GM10266 (cell line): ENCODE measurements at regions not wholly inside any gene's neighbourhood (a gene's known extent, or its start where the extent isn't known, plus 50 kb on each side); places are given as distances from the start of the nearest gene placed in this dataset.
"Not testable (repeated sequence)": the region's sequence is repeated elsewhere in the genome, so short reads cannot be mapped to it uniquely, and the experiment has no call there.

Source experiments
- DNase-seq: peaks from one replicate; pipeline ENCODE4 v3.0.0; 2012; ENCODE audit errors: extremely low spot score
- CTCF ChIP-seq: IDR thresholded peaks from 2 replicates; pipeline ENCODE4 v1.5.1; 2012; ENCODE audit warnings: mild to moderate bottlenecking, low read depth; ENCODE audit not compliant: control insufficient read depth, insufficient read depth; ENCODE audit errors: missing control alignments

GRCh38 chr2:242043538-242044312 lies 174.2 kb downstream of the RTP5 start:
- no peak for TF ChIP-seq CTCF
- DNase-seq, result no peak

GRCh38 chr2:242044313-242044590 lies 174.7 kb downstream of the RTP5 start:
- TF ChIP-seq CTCF, result no peak
- DNase-seq, result no peak

- not testable (repeated sequence) for DNase-seq
Observed at GRCh38 chr2:242045596-242046144, 176.1 kb downstream of the RTP5 start.

GRCh38 chr2:242046206-242046826 lies 176.8 kb downstream of the RTP5 start:
- TF ChIP-seq CTCF, result no peak
- DNase-seq, result no peak

GRCh38 chr2:242047963-242048362 lies 178.4 kb downstream of the RTP5 start:
- no peak for DNase-seq
- no peak for TF ChIP-seq CTCF

GRCh38 chr2:242048479-242048878 lies 178.9 kb downstream of the RTP5 start:
- no peak for TF ChIP-seq CTCF
- no peak for DNase-seq

- DNase-seq, result not testable (repeated sequence)
Observed at GRCh38 chr2:242049492-242049891, 180.0 kb downstream of the RTP5 start.

GRCh38 chr2:242051463-242051862 lies 181.9 kb downstream of the RTP5 start:
- DNase-seq, result no peak
- no peak for TF ChIP-seq CTCF
